ENCODE measurements at regions not wholly inside any gene's neighbourhood (a gene's known extent, or its start where the extent isn't known, plus 50 kb on each side); places are given as distances from the start of the nearest gene placed in this dataset.

GRCh38 chr5:54894957-54895815 is 90.2 kb downstream of the ESM1 start:
- TF ChIP-seq EZH2 (IDR thresholded peaks at IDR 0.05; ENCODE audit: low read length, missing control alignments) (no peak), CTCF (conservative IDR thresholded peaks at IDR 0.05 in 1 of 2, IDR thresholded peaks at IDR 0.05 in 1 of 2; ENCODE audit: low read depth in 1 of 2, low read length in 2 of 2) (no peak)
